HepG2 (cell line): ENCODE measurements at regions not wholly inside any gene's neighbourhood (a gene's known extent, or its start where the extent isn't known, plus 50 kb on each side); places are given as distances from the start of the nearest gene placed in this dataset.

Experiments used
- ATAC-seq: fragments of 200-7000 bp; cut with Tn5 transposase; 3 replicates; pipeline ENCODE4 v1.9.1; 2020; ENCODE audit warnings: mild to moderate bottlenecking, moderate library complexity
- BruUV-seq: library from RNA; stranded (reverse); fragments of 400-500 nt; replicated peaks from 2 replicates; lab custom pipeline; 2021; lab: Mats Ljungman, UMichigan
- CTCF ChIA-PET: fragments of 300-600 bp; formaldehyde crosslinking; extraction: SDS; loops from one replicate; lab custom pipeline; 2021; ENCODE audit warnings: low total read pairs, inconsistent platforms, low intra/inter-chr PET ratio; lab: Yijun Ruan, JAX
- POLR2A ChIA-PET: fragments of 350-600 bp; sonication (Branson Sonifier 250); formaldehyde crosslinking; loops from one replicate; lab custom pipeline; 2020; ENCODE audit warnings: antibody characterized with exemption, inconsistent platforms; lab: Yijun Ruan, JAX
- DNase-seq: peaks from one replicate; pipeline ENCODE4 v3.0.0-alpha.2; 2015; ENCODE audit warnings: low spot score
- FAIRE-seq: peaks from 3 replicates; lab custom pipeline; 2011; peaks lifted over from hg19 to GRCh38; lab: Jason Lieb, UNC
- H2AFZ ChIP-seq: one replicate; pipeline ENCODE4 v1.6.1; 2011; ENCODE audit warnings: low read length, inconsistent platforms
- H3K27ac ChIP-seq: fragments of 300-600 bp; 3 replicates; pipeline ENCODE4 v1.8.0; 2011; ENCODE audit warnings: mixed run types, mild to moderate bottlenecking, mixed read lengths, low read length, inconsistent platforms; ENCODE audit not compliant: insufficient read depth; ENCODE audit errors: extremely low read length
- H3K27me3 ChIP-seq, 2 experiments: fragments of 200-600 bp in 1 of 2; 2 replicates in 1 of 2; 3 replicates in 1 of 2; pipeline versions ENCODE4 v1.6.0 to v1.8.0; 2011; ENCODE audit warnings: low read length in 2 of 2, mild to moderate bottlenecking in 2 of 2, moderate library complexity in 2 of 2, inconsistent platforms in 1 of 2; ENCODE audit not compliant: insufficient read depth in 2 of 2, control insufficient read depth in 1 of 2
- H3K36me3 ChIP-seq, 2 experiments: fragments of 200-600 bp in 1 of 2; replicated peaks in 1 of 2; 2 replicates in 1 of 2; 3 replicates in 1 of 2; pipeline versions ENCODE4 v1.5.1 to v1.8.0; 2011; ENCODE audit warnings: low read length in 2 of 2, inconsistent platforms in 1 of 2; ENCODE audit not compliant: insufficient read depth in 2 of 2, control insufficient read depth in 1 of 2
- H3K4me1 ChIP-seq: 2 replicates; pipeline ENCODE4 v1.5.1; 2012; ENCODE audit warnings: low read length, inconsistent platforms; ENCODE audit not compliant: insufficient read depth
- H3K4me2 ChIP-seq: 2 replicates; pipeline ENCODE4 v1.6.0; 2011; ENCODE audit warnings: low read depth, low read length, inconsistent platforms
- H3K4me3 ChIP-seq, 3 experiments: fragments of 200-600 bp in 1 of 3; sonication (generic), shearing (Covaris generic) in 1 of 3; replicated peaks in 1 of 3; 2 replicates each; pipeline ENCODE4 v1.5.1; 2011 to 2016; ENCODE audit warnings: low read length in 3 of 3, inconsistent platforms in 2 of 3, low read depth in 2 of 3, mild to moderate bottlenecking in 2 of 3, control low read depth in 1 of 3, mixed read lengths in 1 of 3; ENCODE audit not compliant: insufficient read depth in 1 of 3
- H3K79me2 ChIP-seq: one replicate; pipeline ENCODE4 v1.6.1; 2011; ENCODE audit warnings: low read length, inconsistent platforms; ENCODE audit not compliant: insufficient read depth
- H3K9ac ChIP-seq: 2 replicates; pipeline ENCODE4 v1.6.0; 2011; ENCODE audit warnings: mild to moderate bottlenecking, low read depth, low read length, inconsistent platforms; ENCODE audit not compliant: insufficient read depth
- H3K9me3 ChIP-seq: 2 replicates; pipeline ENCODE4 v1.5.1; 2012; ENCODE audit warnings: mild to moderate bottlenecking, low read length
- H4K20me1 ChIP-seq: 2 replicates; pipeline ENCODE4 v1.6.0; 2011; ENCODE audit warnings: inconsistent platforms, mild to moderate bottlenecking, low read length, moderate library complexity; ENCODE audit not compliant: insufficient read depth
- HOXD1 ChIP-seq: sonication (generic); formaldehyde crosslinking; IDR thresholded peaks from 2 replicates; pipeline ENCODE4 v1.5.0; 2020; ENCODE audit warnings: missing genetic modification reagents
- KDM5A ChIP-seq: fragments of 200-600 bp; sonication (generic); IDR thresholded peaks from 2 replicates; pipeline ENCODE4 v1.7.0; 2018; ENCODE audit warnings: antibody characterized with exemption, mild to moderate bottlenecking, low read length, borderline replicate concordance
- MZF1 ChIP-seq: sonication (generic); formaldehyde crosslinking; IDR thresholded peaks from 2 replicates; pipeline ENCODE4 v1.8.1; 2023; ENCODE audit warnings: mild to moderate bottlenecking, missing genetic modification reagents, borderline replicate concordance
- RFXANK ChIP-seq: IDR thresholded peaks from 2 replicates; pipeline ENCODE4 v1.6.1; 2016
- SALL1 ChIP-seq: sonication (generic); formaldehyde crosslinking; IDR thresholded peaks from 2 replicates; pipeline ENCODE4 v1.8.0; 2022; ENCODE audit warnings: mild to moderate bottlenecking, missing genetic modification reagents
- ZNF350 ChIP-seq: sonication (generic); formaldehyde crosslinking; IDR thresholded peaks from 2 replicates; pipeline ENCODE4 v1.4.0; 2020; ENCODE audit warnings: mild to moderate bottlenecking, low read depth, missing genetic modification reagents, borderline replicate concordance
- ZNF484 ChIP-seq: sonication (generic); formaldehyde crosslinking; IDR thresholded peaks from 2 replicates; pipeline ENCODE4 v1.5.1; 2020; ENCODE audit warnings: mild to moderate bottlenecking, low read depth, missing genetic modification reagents, borderline replicate concordance
- WGBS: methylation state at CpG from one replicate; pipeline ENCODE4 v1.1.6; 2017; ENCODE audit warnings: low lambda C conversion rate; 5-methylcytosine and 5-hydroxymethylcytosine counted together
- in situ Hi-C: cut with HindIII; loops from 2 replicates; pipeline ENCODE4 v1.10.0; 2017; ENCODE audit warnings: low pct_unique_long_range_greater_than_20kb; ENCODE audit not compliant: extremely low pct_ligation_motif_present
- intact Hi-C: fragments of 100-400 bp; cut with micrococcal nuclease; formaldehyde crosslinking; loops from one replicate; pipeline ENCODE4 v1.10.0; 2022; ENCODE audit not compliant: unreplicated experiment
- TF ChIP-seq, protein P1 (sequence below): sonication (generic); formaldehyde crosslinking; IDR thresholded peaks from 2 replicates; pipeline ENCODE4 v1.4.0; 2020; ENCODE audit warnings: missing genetic modification reagents
- TF ChIP-seq, protein P2 (sequence below): sonication (generic); formaldehyde crosslinking; IDR thresholded peaks from 2 replicates; pipeline ENCODE4 v1.4.0; 2020; ENCODE audit warnings: missing genetic modification reagents
- TF ChIP-seq, protein P3 (sequence below): IDR thresholded peaks from 2 replicates; pipeline ENCODE4 v1.6.1; 2016; ENCODE audit warnings: missing genetic modification reagents, missing compliant biosample characterization
- TF ChIP-seq, protein P4 (sequence below): sonication (generic); formaldehyde crosslinking; IDR thresholded peaks from 2 replicates; pipeline ENCODE4 v1.8.0; 2022; ENCODE audit warnings: missing genetic modification reagents, mild to moderate bottlenecking, moderate library complexity, borderline replicate concordance

DNA sequence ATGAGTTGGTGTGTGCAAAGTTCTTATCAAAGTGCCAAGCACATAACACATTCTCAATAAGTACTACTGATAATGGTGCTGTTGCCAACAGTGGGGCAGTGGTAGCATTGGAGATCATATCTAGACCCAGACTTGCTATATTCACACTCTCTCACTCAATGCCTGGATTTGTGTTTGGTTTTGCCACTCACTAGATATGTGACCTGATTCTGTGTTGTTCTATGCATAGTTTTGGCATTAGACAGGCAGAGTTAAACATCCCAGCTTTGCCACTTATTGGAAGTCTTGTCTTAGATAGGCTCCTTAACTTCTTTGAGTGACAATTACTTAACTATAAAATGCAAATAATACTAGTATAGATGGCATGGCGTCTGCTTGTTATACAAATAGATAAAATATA, 642.6 kb upstream of the CCDC179 start:
- Histone ChIP-seq H3K27me3 (no peaks in the 10 kb centered on the region), H3K4me2 (no peak overlapping the region), H3K4me3 (no peak overlapping the region), H3K4me1 (no peaks in the 10 kb centered on the region), H3K36me3 (no peaks in the 10 kb centered on the region), H3K9ac (no peak overlapping the region), H2AFZ (no peak overlapping the region), H4K20me1 (no peaks in the 10 kb centered on the region), H3K79me2 (no peaks in the 10 kb centered on the region), H3K27ac (no peak overlapping the region), H3K9me3 (no peaks in the 10 kb centered on the region)
- intact Hi-C loops, result no loop called here
- in situ Hi-C loops, result no loop called here
- FAIRE-seq (no peak), DNase-seq (no peak), ATAC-seq (no peak)
- TF ChIP-seq, protein P1, sequence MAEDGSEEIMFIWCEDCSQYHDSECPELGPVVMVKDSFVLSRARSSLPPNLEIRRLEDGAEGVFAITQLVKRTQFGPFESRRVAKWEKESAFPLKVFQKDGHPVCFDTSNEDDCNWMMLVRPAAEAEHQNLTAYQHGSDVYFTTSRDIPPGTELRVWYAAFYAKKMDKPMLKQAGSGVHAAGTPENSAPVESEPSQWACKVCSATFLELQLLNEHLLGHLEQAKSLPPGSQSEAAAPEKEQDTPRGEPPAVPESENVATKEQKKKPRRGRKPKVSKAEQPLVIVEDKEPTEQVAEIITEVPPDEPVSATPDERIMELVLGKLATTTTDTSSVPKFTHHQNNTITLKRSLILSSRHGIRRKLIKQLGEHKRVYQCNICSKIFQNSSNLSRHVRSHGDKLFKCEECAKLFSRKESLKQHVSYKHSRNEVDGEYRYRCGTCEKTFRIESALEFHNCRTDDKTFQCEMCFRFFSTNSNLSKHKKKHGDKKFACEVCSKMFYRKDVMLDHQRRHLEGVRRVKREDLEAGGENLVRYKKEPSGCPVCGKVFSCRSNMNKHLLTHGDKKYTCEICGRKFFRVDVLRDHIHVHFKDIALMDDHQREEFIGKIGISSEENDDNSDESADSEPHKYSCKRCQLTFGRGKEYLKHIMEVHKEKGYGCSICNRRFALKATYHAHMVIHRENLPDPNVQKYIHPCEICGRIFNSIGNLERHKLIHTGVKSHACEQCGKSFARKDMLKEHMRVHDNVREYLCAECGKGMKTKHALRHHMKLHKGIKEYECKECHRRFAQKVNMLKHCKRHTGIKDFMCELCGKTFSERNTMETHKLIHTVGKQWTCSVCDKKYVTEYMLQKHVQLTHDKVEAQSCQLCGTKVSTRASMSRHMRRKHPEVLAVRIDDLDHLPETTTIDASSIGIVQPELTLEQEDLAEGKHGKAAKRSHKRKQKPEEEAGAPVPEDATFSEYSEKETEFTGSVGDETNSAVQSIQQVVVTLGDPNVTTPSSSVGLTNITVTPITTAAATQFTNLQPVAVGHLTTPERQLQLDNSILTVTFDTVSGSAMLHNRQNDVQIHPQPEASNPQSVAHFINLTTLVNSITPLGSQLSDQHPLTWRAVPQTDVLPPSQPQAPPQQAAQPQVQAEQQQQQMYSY (CRISPR knock-in tag), result no peak
- no peak for TF ChIP-seq SALL1 (CRISPR knock-in tag)
- TF ChIP-seq ZNF484, result no peak
- TF ChIP-seq ZNF350 (CRISPR knock-in tag), result no peak
- TF ChIP-seq MZF1 (CRISPR knock-in tag), result no peak
- no peak for TF ChIP-seq KDM5A
- TF ChIP-seq, protein P2, sequence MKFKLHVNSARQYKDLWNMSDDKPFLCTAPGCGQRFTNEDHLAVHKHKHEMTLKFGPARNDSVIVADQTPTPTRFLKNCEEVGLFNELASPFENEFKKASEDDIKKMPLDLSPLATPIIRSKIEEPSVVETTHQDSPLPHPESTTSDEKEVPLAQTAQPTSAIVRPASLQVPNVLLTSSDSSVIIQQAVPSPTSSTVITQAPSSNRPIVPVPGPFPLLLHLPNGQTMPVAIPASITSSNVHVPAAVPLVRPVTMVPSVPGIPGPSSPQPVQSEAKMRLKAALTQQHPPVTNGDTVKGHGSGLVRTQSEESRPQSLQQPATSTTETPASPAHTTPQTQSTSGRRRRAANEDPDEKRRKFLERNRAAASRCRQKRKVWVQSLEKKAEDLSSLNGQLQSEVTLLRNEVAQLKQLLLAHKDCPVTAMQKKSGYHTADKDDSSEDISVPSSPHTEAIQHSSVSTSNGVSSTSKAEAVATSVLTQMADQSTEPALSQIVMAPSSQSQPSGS (CRISPR knock-in tag), result no peak
- no peak for TF ChIP-seq RFXANK (CRISPR knock-in tag)
- TF ChIP-seq, protein P3, sequence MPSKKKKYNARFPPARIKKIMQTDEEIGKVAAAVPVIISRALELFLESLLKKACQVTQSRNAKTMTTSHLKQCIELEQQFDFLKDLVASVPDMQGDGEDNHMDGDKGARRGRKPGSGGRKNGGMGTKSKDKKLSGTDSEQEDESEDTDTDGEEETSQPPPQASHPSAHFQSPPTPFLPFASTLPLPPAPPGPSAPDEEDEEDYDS (CRISPR knock-in tag), result no peak
- TF ChIP-seq HOXD1, result no peak
- TF ChIP-seq, protein P4, sequence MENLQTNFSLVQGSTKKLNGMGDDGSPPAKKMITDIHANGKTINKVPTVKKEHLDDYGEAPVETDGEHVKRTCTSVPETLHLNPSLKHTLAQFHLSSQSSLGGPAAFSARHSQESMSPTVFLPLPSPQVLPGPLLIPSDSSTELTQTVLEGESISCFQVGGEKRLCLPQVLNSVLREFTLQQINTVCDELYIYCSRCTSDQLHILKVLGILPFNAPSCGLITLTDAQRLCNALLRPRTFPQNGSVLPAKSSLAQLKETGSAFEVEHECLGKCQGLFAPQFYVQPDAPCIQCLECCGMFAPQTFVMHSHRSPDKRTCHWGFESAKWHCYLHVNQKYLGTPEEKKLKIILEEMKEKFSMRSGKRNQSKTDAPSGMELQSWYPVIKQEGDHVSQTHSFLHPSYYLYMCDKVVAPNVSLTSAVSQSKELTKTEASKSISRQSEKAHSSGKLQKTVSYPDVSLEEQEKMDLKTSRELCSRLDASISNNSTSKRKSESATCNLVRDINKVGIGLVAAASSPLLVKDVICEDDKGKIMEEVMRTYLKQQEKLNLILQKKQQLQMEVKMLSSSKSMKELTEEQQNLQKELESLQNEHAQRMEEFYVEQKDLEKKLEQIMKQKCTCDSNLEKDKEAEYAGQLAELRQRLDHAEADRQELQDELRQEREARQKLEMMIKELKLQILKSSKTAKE (CRISPR knock-in tag), result no peak
- POLR2A ChIA-PET, result no interaction called here
- CTCF ChIA-PET, result no interaction called here
- BruUV-seq, result no TSS peak
- 4% methylated on average over 1 of the region's 1 CpG for WGBS
